Right renal pelvis (tissue), 4 donors: ENCODE measurements at regions not wholly inside any gene's neighbourhood (a gene's known extent, or its start where the extent isn't known, plus 50 kb on each side); places are given as distances from the start of the nearest gene placed in this dataset.
"Not testable (repeated sequence)": the region's sequence is repeated elsewhere in the genome, so short reads cannot be mapped to it uniquely, and the experiment has no call there.

Source experiments
- DNase-seq, 4 donors: peaks; one replicate each; pipeline ENCODE4 v3.0.0-alpha.2; 2013; ENCODE audit warnings: low read depth in 4 of 4, low spot score in 3 of 4, missing footprints in 1 of 4

DNA sequence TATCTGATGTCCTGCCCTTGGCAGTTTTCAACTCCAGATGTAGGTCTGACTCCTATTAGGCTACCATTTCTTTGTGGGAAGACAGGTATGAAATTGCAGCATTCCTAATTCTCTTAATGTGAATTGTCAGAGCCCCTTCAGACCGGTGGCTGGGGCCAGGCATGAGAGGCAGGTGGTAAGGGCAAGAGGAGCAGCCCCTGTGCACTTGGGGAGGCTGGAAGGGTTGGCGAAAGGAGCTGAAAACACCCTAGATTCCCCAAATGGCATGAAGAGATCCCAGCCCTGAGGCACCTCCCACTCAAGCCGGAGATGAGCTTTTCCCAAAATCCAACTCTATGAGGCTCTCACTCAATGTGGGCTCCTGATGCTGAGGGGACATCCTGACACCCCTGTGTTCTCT is 453.2 kb downstream of the NR2F2 start:
- DNase-seq: no peak

DNA sequence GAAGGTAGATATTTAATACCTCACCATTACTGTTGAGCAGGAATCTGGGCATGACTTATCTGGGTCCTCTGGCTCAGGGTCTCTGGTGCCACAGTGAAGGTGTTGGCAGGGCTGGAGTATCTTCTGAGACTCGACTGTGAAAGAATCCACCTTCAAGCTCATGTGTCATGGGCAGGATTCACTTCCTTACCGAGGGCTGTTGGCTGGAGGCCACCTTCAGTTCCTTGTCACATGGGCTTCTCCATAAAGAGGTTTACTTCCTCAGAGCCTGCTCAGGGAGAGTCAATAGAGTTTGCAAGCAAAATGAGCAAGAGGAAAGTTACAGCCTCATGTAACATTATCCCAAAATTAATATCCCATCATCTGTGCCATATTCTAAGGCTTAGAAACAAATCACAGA is 459.5 kb downstream of the NR2F2 start:
- no peak for DNase-seq

DNA sequence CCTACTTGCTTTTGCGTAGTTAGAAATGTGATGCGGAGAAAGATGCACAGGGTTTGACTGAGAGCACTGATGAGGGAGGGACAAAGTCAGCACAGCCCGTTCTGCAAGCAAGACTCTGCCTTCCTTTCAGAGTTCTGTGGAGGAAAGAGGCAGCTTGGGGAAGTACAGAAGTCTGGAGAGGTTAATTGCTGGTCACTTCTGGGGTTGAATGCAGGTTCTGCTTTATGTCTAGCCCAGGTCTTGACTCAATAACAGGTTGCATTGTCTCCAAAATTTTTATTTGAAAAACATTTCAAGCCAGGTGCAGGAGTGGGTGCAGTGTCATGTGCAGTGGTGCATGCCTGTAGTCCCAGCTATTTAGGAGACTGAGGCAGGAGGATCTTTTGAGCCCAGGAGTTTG is 461.7 kb downstream of the NR2F2 start:
- DNase-seq: no peak

DNA sequence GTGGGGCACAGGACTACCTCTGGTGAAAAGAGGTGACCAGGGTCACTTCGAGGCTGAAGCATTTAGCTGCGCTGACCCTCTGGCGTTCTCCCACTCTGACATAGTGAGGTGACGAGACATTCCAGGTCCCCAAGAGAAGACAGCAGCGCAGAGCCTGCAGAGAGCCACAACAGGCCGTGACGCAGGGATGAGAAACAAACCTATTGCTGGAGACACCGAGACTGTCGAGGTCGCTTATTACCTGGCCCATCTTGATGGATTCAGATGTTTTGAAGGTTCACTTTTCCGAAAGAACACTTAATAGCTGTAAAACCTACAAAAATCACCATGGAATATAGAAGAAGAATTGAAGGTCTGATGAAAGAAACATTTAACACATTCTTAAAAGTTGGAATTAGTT is 466.3 kb downstream of the NR2F2 start:
- no peak for DNase-seq

DNA sequence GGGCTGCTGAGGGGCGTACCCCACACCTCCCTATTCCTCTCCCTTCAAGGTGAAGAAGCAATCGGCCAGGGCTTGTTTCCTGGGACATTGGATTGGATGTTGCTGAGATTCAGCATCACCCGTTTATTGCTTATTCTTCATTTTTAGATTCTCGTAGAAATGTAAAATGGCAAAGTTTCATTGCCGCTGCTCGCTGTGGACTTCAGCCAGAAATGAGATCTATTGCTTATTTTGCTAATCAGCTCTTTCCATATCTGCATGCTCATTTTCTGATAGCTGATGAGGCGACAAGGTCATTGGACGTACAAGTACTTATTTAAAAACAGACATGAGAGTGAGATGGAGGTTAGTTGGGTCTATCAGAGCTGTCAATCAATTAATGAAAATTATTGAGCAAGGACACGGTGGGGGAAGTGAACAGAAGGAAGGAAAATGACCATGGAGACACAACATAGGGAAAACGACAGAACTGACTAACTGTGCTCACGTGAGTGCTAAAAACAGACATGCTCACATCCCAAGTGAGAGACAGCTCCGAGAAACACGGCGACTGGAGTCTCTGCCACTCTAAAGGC is 471.2 kb downstream of the NR2F2 start:
- DNase-seq: no peak

DNA sequence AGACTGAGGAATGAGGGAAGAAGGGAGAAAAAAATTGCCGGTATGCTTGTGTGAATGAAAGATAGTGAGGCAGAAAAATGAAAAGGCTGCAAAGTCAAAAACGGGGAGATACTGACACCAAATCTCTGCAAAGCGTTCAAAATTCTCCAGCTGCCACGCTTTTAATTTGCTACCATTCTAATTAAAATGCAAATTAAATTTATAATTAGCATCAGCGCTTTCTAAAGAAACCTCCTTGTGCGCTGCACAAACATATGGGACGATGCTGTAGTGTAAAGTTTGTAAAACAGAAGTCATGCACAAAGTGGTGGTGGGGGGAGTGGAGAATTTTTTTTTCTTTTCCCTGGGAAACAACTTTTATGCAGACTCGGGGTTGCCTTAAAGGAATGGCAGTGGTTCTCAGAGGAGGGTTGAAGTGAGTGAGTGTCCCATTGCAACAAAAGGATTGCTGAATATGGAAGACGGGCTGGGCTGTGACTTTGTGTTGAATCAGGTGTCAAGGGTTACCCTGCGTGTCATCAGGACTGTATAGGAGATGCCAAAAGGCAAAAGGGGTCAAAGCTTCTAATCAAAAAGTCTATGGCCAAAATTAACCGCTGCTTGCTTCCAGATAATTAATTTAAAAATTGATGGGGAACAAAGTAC is 472.2 kb downstream of the NR2F2 start:
- DNase-seq: no peak

DNA sequence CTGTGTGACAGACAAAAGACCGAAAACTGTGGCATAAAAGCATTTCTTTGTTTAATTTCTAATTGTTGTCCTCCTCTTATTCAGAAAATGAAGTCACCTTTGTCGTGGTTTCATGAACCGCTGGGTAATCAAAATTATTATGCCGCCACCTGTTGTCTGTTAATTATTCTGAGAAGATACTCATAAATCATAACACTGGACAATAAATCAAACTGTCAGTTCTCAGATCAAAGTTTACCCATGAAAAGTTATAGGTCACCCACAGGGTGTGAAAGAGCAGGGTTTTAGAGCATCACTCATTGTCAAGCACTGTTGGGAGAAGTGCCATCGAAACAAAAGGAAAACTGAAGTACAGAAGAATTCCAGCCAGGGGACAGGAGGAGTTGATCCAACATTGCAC is 474.3 kb downstream of the NR2F2 start:
- DNase-seq: no peak

DNA sequence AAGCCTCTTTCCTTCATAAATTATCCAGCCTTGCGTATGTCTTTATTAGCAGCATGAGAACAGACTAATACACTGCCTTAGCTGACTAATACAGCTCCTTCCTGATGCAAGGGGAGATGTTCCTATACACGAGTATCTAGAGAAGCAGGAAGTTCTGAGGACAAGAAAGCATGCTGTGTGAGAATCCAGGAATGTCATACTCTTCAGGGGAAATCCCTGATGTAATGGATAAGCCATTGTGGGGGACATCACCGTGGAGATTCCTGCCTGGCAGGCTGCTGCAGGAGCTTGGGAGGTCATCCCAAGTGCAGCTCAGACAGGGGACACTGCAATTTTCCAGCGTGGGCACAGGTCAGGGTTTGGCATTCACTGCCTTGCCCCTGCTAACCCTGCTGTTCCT is 476.9 kb downstream of the NR2F2 start:
- no peak for DNase-seq

DNA sequence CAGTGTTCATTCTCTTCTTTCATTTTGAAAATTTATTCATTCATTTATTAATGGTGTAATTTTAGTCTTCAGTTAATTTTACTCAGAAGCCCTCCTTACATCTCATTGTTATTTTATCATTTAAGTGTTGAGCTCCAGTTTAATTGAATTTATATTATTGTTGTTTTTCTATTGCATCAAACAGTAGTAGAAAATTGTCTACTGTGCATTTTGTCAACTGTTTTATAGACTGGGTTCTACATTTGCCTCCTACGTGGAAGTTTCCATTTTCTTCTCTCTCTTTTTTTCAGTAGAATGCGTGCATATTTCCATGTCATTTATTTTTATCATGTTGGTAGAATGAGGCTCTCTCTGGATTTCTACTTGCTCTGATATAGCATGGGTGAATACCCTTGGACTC is 487.4 kb downstream of the NR2F2 start:
- no peak for DNase-seq

DNA sequence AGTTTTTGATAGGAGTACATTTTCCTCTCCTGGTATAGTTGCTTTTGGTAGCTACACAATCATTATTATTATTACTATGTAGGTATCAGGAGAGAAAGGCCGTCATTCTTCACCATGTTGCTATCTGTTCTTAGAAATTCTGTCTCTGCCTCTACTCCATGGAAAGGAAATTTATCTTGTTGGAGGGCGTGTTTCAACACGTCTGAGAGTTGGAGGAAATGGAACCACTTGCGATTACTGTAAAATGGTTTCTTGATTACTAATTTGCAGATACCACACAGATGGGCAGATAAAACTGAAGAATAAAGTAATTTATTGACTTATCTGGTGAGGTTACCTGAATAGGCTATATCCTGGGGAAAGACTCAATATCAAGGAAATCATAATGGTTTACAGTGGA is 488.4 kb downstream of the NR2F2 start:
- no peak for DNase-seq

DNA sequence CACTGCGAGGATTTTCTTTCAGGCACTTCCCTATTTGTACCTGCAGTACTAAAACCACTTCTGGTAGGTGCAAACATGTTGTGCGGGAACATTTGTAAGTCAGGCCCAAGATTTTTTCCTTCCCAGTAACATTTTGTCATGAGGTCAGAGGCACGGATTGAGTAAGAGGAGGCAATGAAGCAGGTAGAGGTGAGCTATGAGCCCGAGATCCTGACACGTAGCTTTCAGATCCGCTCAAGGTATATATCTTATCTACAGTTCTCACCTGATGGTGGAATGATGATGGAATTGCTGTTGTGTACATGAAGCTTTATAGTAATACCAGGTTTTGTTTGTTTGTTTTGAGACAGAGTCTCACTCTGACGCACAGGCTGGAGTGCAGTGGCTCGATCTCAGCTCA is 497.5 kb downstream of the NR2F2 start:
- no peak for DNase-seq

DNA sequence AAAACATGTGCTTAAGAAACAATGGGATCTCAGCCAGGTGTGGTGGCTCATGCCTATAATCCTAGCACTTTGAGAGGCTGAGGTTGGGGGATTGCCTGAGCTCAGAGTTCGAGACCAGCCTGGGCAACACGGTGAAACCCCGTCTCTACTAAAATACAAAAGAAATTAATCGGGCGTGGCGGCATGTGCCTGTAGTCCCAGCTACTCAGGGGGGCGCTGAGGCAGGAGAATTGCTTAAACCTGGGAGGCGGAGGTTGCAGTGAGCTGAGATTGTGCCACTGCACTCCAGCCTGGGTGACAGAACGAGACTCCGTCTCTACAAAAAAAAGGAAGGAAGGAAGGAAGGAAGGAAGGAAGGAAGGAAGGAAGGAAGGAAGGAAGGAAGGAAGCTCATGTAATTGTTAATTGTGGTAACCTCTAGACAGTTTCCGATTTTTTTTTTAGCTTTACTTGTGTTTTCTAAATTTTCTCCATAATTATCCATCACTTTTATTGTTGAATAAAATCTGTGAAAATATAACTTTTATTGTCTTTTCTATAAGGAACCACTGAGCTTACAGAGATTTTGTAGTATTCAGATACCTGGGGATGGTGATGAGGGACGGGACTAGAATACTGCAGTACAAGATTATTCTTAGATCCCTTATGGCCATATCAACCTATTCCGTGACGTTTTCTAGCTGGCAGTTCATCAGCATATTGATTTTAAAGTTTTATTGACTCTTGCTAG is 506.9 kb downstream of the NR2F2 start:
- no peak for DNase-seq

DNA sequence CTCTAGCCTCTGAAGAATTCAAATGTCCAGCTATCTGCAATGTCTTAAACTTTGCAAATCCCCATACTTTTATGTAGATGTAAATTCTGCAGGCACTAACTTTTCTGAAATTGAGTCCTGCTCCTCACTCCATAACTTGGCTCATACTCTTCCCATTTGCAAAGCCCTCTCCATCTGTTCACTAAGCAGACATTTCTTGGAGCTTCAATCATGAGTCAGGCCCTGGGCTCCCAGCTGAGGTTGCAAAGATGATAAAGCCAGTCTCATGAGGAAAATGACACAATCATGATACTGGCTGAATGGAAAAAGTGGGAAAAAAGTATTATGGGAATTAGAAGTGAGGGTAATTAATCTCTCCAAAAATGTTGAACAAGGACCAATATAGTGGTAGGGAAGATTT is 507.6 kb downstream of the NR2F2 start:
- DNase-seq: no peak

DNA sequence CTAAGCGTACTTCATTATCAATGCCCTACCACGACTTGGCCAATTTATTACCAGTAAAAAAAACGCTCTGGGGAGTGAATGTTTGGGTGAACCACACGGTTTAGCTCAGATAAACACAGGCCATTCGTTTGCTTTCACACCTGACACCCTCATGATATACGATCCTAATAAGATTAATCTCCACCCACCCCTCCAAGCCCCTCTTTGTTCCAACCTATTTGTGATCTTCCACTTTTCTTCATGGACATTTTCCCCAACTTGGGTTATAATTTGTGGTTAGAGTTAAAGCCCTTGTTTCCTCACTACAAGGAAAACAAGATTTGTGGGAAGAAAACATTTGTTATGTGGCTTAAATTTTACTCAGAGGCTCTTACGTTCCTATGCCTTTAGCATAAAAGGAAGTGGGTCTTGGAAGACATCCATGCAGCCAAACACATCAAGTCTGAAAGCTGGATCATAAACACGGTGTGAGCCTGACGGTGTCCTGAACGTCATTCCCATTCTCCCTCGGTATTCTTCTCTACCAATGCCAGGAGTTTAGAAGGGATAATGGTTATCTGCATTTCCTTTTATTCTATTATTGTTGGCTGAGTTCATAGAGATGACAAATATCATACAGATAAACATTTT is 518.9 kb downstream of the NR2F2 start:
- peak; percentile 23 to 43 (median 32) for DNase-seq

DNA sequence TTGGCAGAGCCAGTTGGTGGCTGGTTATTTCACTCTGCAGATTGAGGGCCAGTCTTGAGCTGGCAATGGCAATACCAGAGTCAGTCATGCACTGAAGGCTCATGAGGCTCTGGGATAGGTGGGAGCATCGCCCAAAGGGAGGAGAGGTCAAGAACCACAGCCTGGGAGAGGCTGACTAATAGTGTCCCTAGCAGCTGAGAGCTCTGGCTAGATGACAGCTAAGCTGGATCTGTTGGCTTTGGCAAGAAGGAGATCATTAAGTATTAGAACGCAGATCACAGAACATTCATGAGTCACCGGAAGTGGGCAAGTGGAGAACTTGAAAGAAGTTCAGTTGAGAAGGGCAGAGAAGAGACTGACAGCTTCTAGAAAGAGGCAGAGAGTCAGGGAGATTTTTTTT is 521.1 kb downstream of the NR2F2 start:
- DNase-seq: no peak

DNA sequence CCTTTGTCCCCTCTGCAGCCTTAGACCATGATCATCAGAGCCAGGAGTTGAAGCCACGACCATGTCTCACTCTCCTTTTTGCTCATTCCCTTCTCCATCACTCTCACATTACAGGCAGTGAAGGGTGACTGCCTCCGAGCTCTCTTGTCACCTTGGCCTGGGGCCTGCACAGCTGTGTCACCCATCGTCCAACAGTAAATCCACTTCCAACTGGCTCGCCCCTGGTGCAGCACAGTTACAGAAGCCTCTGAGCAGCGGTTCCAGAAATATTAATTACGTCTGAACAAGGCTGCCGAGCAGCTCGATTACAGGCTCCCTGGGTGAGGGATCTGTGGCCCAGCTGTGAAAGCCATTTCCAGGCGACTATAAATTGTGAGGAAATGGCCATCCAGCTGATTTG is 528.2 kb downstream of the NR2F2 start:
- DNase-seq: no peak

DNA sequence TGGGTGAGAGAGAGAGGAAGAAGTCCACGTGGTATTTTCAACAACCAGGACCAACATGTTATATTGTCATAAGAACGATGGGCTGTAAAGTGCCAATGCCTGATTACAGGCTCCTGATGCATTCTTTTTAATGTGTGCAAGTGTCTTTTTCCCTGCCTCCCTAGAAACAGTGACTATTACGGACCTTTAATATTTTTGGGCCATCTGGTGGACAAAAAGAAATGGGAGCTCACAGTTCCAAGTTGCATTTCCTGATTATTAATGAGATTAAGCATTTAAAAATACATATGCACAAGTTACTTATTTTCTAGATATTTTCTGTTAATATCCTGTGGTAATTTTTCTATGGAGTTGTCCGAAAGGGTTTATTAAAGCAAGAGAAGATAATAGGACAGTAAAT is 530.2 kb downstream of the NR2F2 start:
- no peak for DNase-seq

DNA sequence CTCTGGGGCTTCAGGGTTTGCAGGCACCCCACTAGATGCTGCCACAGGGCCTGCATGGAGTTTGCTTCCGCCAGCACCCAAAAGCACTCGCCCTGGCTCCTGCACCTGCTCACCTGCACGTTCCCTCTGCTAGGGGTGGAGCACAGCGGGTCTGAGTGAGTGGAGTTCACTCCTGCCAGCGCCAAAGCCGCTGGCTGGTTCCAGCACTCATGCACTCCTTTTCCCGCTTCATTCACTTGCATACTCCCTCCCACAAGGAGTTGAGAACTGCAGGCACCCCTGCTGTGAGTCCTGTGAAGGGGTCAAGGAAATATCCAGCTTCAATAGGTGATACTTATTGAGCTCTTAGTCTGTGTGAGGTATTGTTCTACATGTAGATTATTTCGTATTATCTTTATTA is 537.5 kb downstream of the NR2F2 start:
- no peak for DNase-seq

DNA sequence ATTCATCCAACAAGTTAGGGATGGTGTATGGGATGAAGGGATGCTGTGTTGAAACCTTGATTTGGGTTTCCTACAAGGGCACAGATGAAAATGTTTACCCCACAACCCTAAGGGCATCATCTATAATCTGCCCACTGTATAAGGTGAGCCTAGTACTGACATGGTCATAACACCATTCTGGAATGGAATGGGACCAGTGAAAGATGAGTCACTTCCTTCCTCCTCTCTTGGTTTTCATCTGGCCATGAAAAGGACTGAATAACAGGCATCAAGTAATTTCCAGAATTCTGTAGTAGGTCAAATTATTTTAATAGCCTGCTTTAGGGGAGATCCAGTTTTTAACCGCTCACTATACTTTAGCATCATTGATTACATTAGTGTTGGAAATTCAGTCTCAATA is 538.6 kb downstream of the NR2F2 start:
- DNase-seq: no peak

DNA sequence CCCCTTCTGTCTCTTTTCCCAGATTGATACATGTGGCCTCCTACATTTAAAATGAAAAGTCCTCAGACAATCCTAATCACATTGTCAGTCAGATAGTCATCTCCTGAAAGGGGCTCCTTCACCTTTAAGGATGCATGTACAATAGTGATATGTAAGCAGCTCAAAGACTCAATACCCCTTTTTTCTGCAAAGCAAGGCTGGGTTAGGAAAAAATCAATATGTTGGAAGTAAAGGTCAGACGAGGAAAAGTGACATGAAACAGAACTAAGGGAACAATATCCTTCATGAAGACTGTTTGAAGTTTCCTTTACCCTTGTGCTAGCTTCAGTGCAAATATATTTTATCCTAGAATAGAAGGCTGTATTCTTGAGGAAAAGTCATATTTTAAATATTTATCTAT is 539.3 kb downstream of the NR2F2 start:
- DNase-seq: no peak

DNA sequence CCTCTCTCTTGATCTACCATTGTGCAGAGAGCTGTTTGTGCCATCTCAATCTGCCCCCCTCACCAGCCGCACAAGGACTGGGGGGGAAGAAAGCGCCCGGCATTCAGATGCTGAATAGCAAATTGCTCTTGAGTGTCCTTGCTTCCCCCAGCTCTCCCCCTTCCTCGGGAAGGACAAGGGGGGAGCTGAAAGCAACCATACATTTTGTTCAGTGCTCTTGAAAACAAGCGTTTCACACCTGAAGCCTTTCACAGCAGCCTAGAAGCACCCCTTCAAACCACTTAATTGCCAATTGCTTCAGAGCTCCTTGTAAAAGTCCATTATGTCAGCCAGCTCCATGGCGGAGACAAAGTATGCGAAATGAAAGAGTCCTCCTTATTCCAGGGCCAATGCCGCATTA is 540.1 kb downstream of the NR2F2 start:
- DNase-seq: no peak

DNA sequence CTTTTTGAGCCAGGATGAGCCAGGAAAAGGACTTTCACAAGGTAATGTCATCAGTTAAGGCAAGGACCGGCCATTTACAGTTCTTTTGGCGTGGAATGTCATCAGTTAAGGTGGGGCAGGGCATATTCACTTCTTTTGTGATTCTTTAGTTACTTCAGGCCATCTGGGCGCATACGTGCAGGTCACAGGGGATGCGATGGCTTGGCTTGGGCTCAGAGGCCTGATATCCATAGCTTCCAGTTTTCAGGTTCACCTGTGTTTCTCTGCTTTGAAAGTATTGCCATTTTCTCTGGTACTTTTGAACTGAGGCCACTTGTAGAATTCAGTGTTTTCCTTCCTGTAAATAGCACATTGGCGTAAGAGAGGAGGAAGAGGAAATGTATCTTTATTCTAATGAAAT is 546.9 kb downstream of the NR2F2 start:
- DNase-seq: not testable (repeated sequence)
